ENCODE measurements at regions not wholly inside any gene's neighbourhood (a gene's known extent, or its start where the extent isn't known, plus 50 kb on each side); places are given as distances from the start of the nearest gene placed in this dataset.

- TF ChIP-seq, protein P1, sequence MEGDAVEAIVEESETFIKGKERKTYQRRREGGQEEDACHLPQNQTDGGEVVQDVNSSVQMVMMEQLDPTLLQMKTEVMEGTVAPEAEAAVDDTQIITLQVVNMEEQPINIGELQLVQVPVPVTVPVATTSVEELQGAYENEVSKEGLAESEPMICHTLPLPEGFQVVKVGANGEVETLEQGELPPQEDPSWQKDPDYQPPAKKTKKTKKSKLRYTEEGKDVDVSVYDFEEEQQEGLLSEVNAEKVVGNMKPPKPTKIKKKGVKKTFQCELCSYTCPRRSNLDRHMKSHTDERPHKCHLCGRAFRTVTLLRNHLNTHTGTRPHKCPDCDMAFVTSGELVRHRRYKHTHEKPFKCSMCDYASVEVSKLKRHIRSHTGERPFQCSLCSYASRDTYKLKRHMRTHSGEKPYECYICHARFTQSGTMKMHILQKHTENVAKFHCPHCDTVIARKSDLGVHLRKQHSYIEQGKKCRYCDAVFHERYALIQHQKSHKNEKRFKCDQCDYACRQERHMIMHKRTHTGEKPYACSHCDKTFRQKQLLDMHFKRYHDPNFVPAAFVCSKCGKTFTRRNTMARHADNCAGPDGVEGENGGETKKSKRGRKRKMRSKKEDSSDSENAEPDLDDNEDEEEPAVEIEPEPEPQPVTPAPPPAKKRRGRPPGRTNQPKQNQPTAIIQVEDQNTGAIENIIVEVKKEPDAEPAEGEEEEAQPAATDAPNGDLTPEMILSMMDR (IDR thresholded peaks at IDR 0.05; ENCODE audit: insufficient read depth, low read length, poor library complexity, severe bottlenecking): no peak
- no peak for TF ChIP-seq EZH2phosphoT487 (conservative IDR thresholded peaks at IDR 0.05; ENCODE audit: low read length)
Observed at GRCh38 chr14:31960039-31960438, 117.1 kb upstream of the ARHGAP5 start.

All from SU-DHL-6 (cell line).